ENCODE measurements at regions not wholly inside any gene's neighbourhood (a gene's known extent, or its start where the extent isn't known, plus 50 kb on each side); places are given as distances from the start of the nearest gene placed in this dataset.

DNA sequence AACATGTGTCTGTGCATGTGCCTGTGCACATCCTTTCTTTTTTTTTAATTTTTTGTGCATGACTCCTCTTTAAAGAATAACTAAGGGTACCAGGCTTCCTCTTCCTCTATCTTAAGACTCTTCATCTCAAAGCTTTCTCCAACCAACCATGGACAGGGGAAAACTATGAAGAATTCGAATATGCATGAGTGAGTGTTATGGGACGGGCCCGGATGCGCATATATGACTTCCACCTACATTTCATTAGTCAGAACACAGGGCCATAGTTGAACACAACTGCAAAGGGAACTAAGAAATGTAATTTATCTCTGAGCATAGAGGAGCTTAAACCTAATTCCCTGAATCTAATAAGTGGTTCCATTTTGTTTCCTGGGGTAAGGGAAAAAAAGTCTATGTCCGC lies 270.3 kb upstream of the SORCS1 start:
- TF ChIP-seq BCL11A (IDR thresholded peaks at IDR 0.05; ENCODE audit: low read depth in 2 of 2, low read length in 2 of 2) (no peak), RBBP5 (IDR thresholded peaks at IDR 0.05; ENCODE audit: borderline replicate concordance, low read depth, low read length) (no peak), CHD1 (IDR thresholded peaks at IDR 0.05; ENCODE audit: low read depth, low read length) (no peak), GTF2F1 (IDR thresholded peaks at IDR 0.05; ENCODE audit: borderline replicate concordance, low read depth, low read length) (no peak), CTBP2 (IDR thresholded peaks at IDR 0.05; ENCODE audit: borderline replicate concordance, insufficient read depth, insufficient read length, low read length) (no peak), YY1 (IDR thresholded peaks at IDR 0.05; ENCODE audit: low read depth, low read length) (no peak), NANOG (IDR thresholded peaks at IDR 0.05; ENCODE audit: insufficient read depth, low read depth, low read length, poor library complexity, severe bottlenecking) (no peak), EP300 (IDR thresholded peaks at IDR 0.05; ENCODE audit: borderline replicate concordance in 1 of 2, low read depth in 2 of 2, low read length in 2 of 2) (no peak), POLR2AphosphoS5 (IDR thresholded peaks at IDR 0.05; ENCODE audit: low read depth, low read length) (no peak), KDM4A (IDR thresholded peaks at IDR 0.05; ENCODE audit: low read depth, low read length, severe bottlenecking) (no peak), POLR2A (IDR thresholded peaks at IDR 0.05; ENCODE audit: control extremely low read depth in 1 of 2, low read depth in 2 of 2, low read length in 2 of 2) (no peak), POU5F1 (IDR thresholded peaks at IDR 0.05; ENCODE audit: low read depth, low read length) (no peak), SRF (IDR thresholded peaks at IDR 0.05; ENCODE audit: low read depth, low read length) (no peak)
- Histone ChIP-seq H2BK5ac (ENCODE audit: low read depth, low read length) (no peak overlapping the region), H3K18ac (ENCODE audit: extremely low read depth, low read length) (no peak overlapping the region), H3K23ac (ENCODE audit: insufficient read length) (no peak overlapping the region), H2AK5ac (ENCODE audit: low read depth, low read length) (no peak overlapping the region), H3K9ac (replicated peaks in 1 of 4; ENCODE audit: extremely low read depth in 1 of 4, low read depth in 3 of 4, low read length in 3 of 4) (no peak overlapping the region), H2BK120ac (replicated peaks; ENCODE audit: low read depth, low read length) (no peak overlapping the region), H3K14ac (ENCODE audit: insufficient read length) (no peak overlapping the region), H3K4me1 (replicated peaks in 1 of 4; ENCODE audit: control insufficient read depth in 3 of 4, insufficient read depth in 4 of 4, low read length in 3 of 4) (no peaks in the 10 kb centered on the region), H3K4me2 (ENCODE audit: insufficient read depth in 1 of 2, low read depth in 2 of 2, low read length in 2 of 2) (no peak overlapping the region), H3K79me1 (ENCODE audit: low read depth, low read length) (no peaks in the 10 kb centered on the region), H4K91ac (replicated peaks; ENCODE audit: insufficient read length, low read length) (no peak overlapping the region), H2AFZ (ENCODE audit: low read length) (no peak overlapping the region), H3K23me2 (ENCODE audit: low read depth, low read length) (no peaks in the 10 kb centered on the region), H3K4ac (replicated peaks; ENCODE audit: insufficient read length, low read depth, low read length) (no peak overlapping the region), H2BK20ac (ENCODE audit: low read length) (no peak overlapping the region), H3K36me3 (ENCODE audit: control insufficient read depth in 2 of 4, insufficient read depth in 4 of 4, low read length in 3 of 4) (no peaks in the 10 kb centered on the region), H2BK15ac (ENCODE audit: low read length) (no peak overlapping the region), H3K56ac (replicated peaks; ENCODE audit: insufficient read length, low read depth, low read length) (no peak overlapping the region), H3K79me2 (ENCODE audit: control insufficient read depth in 1 of 2, insufficient read depth in 2 of 2, low read length in 2 of 2) (no peaks in the 10 kb centered on the region), H3K9me3 (ENCODE audit: insufficient read depth in 2 of 2, low read depth in 1 of 2, low read length in 1 of 2) (no peaks in the 10 kb centered on the region), H3K4me3 (ENCODE audit: extremely low read depth in 1 of 4, insufficient read depth in 2 of 4, low read depth in 3 of 4, low read length in 4 of 4) (no peak overlapping the region), H2BK12ac (ENCODE audit: low read depth, low read length) (no peak overlapping the region), H3K27ac (ENCODE audit: low read depth, low read length) (no peak overlapping the region), H4K20me1 (replicated peaks in 1 of 2; ENCODE audit: control insufficient read depth in 1 of 2, insufficient read depth in 2 of 2, low read length in 2 of 2) (no peaks in the 10 kb centered on the region), H4K8ac (ENCODE audit: extremely low read depth, insufficient read depth, low read length) (no peak overlapping the region), H4K5ac (ENCODE audit: insufficient read length, low read depth, low read length) (no peak overlapping the region), H3K27me3 (replicated peaks in 1 of 4; ENCODE audit: control insufficient read depth in 3 of 4, extremely low read depth in 1 of 4, insufficient read depth in 3 of 4, low read length in 3 of 4) (no peaks in the 10 kb centered on the region)
- 91% methylated on average over 5 of the region's 5 CpGs; no CpG with 5 or more reads in 1 of the 2 experiments for WGBS, 2 experiments (ENCODE audit: extremely low coverage in 1 of 2, insufficient coverage in 1 of 2, insufficient read length in 1 of 2, insufficient replicate concordance in 2 of 2, low coverage in 1 of 2, low lambda C conversion rate in 2 of 2, missing lambda C conversion rate in 1 of 2)
- ChIA-PET CTCF (ENCODE audit: partially characterized antibody) (interaction anchor here (0.6 to 1.4 kb wide), 3 partner anchors 25 to 100 kb away, joined by 3 to 4 read pairs (median 4); no protein-coding TSS in a partner anchor), POLR2A (ENCODE audit: partially characterized antibody) (no interaction called here)
- DNase-seq (ENCODE audit: low read depth in 1 of 2, low spot score in 2 of 2) (no peak), FAIRE-seq (no peak)
